Stimulated activated CD8-positive, alpha-beta memory T cell treated with anti-CD3 and anti-CD28 coated beads, Interleukin-15, amount 100 ng/mL, for 24 hours (primary cell): ENCODE measurements at regions not wholly inside any gene's neighbourhood (a gene's known extent, or its start where the extent isn't known, plus 50 kb on each side); places are given as distances from the start of the nearest gene placed in this dataset.

Experiments
- DNase-seq: peaks from one replicate; pipeline ENCODE4 v3.0.0-alpha.2; 2020; ENCODE audit warnings: low read depth

DNA sequence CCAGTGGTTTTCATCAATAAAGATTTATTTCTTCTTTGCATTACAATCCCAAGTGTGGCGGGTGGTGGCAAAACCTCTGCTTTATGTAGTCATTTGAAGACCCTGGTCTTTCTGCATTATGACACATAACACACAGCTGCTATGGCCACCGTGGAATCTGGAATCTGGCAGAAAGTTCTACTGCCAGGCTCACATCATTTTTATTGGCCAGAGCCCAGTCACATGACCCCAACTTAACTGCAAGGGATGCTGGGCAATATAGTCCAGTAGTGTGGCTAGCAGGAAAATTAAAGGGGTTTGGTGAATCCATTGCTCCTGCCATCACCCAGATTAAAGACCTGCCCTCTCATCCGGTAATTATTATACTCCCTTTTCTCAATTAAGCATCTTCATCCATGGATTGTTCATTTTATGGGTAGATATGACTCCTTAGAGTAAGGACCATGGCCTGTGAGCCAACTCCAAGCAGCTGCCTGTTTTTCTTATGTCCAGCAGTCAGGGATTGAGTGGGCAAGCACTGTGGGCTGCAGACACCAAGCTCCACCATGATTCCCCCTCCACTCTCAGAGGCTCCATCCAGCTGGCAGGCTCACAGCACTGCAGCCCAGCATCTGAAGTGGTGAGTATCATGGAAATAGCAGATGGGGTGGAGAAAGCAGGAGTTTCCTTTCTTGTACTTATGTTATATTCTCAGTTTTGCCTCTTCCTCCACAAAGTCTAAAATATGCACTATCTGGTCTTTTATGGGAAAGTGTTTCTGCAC lies 1030.7 kb downstream of the AACS start:
- no peak for DNase-seq

- DNase-seq = no peak
Measured at GRCh38 chr12:126106706-126107105, 1041.5 kb downstream of the AACS start.

- no peak for DNase-seq
Measured at GRCh38 chr12:126107659-126108058, 1042.4 kb downstream of the AACS start.

GRCh38 chr12:126108247-126108646 lies 1043.0 kb downstream of the AACS start:
- DNase-seq = no peak

DNA sequence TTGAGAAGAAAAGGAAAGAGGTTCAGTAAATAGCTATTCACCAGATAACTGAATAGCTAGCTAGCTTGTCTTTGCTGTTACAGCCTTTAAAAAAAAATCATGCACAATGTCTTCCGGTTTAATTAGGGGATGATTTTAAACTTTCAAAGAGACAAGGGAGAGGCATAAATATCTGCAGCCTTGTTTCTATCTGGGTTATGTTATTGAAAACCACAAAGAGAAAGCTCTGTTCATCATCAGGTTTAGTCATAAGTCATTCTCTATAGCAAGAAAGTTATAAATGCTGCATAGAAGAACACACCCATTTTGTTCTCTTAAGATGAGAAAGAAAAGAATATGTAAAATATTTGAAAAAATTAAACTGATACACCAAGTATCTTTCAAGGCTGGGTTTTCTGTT lies 1046.9 kb downstream of the AACS start:
- no peak for DNase-seq

GRCh38 chr12:126112849-126113248 lies 1047.6 kb downstream of the AACS start:
- no peak for DNase-seq

DNA sequence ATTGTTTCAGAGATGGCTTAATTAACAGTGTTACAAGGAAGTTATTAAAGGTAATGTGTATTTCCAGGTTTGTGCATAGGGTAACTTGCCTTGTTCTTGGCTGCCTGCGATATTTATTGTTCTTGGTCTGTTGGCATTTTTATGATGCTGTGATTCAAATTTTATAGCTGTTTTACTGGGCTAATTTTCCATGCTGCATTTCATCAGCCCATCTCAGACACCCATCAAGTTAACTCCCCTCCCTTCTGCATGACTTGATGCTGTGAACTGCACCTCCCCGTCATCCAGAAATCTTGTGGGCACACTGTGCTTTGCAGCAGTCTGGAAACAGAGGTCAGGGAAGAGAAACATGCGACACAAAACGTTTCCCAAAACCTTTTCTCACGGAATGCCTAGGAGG lies 1049.2 kb downstream of the AACS start:
- no peak for DNase-seq

DNA sequence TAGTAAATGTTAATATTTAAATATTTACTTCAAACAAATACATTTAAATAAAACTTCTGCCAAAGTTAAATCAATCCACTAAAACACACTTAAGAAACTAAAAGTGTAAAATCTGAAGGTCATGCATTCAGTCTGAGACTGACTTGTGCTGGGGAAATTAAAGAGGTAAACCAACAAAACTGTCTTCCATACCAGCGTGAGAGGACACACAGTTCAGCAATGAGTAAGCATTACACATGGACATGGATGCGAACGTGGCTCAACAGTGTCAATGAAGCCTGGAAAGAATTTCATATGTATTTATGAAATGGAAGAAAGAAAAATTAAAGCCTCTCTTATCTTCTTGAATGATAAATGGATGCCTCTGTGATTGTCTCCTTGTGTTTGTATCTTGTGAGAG lies 1052.3 kb downstream of the AACS start:
- no peak for DNase-seq

GRCh38 chr12:126139355-126139754 lies 1074.1 kb downstream of the AACS start:
- DNase-seq = no peak

- DNase-seq = no peak
Measured at GRCh38 chr12:126144603-126145002, 1079.4 kb downstream of the AACS start.

DNA sequence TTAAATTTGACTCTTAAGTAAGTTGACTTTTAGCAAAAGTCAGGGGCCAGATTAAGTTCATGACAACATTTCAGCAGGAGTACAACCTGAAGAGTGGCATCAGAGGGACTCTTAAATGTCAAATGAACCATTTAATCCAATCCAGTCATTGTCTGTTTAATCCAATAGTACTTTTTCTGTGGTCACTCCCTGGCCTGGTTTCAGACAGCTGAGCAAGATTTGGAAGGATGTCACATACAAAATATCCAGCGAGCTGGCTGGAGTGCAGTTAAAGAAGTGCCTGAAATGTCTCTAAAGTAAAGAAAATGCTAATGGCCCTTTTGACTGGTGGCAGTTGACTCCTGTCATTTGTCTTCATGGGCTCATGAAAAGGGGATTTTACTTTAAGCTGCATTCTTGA lies 1082.1 kb downstream of the AACS start:
- no peak for DNase-seq

DNA sequence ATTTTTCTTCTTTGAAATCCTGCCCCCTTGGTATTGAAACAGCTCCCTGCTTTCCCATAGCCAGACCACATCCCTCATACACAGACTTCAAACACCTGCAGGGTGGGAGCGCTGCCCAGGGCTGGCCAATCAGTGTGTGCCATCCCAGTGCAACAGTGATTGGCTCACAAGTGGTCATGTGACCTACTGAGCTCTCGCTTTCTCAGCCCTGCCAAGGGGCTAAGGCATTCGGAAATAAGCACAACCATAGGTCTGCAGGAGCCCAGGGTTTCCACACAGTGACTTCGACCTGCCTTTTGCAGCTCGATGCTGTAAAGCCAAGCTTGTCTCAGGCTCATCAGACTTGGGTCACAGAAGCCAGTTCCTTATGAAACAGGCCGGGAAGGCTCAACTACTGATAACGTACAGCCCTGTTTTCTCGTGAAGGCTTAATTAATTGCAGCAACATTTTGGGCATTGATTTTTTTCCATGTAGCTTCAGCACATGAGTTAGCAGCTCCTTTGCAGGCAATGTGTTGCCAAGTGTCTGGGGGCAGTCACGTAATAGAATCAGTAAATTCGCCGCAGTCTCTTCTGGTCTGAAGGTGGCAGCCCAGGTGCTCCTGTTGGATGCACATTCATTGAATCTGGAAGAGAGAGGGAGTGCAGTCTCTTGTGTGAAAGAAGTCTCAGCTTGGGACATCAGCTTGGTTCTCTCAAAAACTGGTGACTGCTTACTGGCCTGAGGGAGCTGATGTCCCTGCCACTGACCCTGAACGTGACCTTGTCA lies 1091.8 kb downstream of the AACS start:
- no peak for DNase-seq

GRCh38 chr12:126157575-126157966 lies 1092.3 kb downstream of the AACS start:
- no peak for DNase-seq

DNA sequence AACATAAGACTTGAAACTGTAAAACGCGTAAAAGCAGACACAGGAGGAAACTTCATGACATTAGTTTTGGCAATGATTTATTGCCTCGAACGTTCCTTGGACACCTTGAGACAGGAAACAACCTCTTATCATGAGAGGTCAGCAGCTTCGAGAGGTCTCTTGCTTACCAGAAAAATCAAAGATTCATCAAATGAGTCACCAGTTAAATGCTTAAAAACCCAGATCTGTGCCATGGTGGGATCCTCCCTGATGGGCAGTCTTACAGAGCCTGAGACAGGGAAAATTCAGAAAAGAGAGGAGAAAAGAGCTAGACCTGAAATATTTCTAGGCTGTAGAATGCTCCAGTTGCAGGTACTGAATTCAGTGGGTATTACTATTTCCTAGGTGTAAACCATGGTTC lies 1093.9 kb downstream of the AACS start:
- DNase-seq = no peak

DNA sequence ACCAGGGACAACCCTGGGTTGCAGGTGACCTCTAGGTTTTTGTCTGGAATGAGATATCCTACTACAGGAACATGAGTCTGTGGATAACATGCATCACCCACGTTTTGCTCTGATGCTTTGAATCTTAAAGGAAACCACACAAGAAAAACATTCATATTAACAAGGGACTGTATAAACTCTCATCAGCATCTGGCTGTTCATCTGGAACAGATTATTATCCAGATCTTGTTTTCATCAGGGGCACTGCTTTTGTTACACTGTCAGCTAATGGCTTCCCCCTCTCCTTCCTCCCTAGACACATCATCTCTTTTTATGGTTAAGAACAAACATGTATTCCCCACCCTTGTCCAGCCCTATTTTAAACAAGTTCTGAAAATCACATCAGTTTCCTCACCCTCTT lies 1095.7 kb downstream of the AACS start:
- DNase-seq = no peak

DNA sequence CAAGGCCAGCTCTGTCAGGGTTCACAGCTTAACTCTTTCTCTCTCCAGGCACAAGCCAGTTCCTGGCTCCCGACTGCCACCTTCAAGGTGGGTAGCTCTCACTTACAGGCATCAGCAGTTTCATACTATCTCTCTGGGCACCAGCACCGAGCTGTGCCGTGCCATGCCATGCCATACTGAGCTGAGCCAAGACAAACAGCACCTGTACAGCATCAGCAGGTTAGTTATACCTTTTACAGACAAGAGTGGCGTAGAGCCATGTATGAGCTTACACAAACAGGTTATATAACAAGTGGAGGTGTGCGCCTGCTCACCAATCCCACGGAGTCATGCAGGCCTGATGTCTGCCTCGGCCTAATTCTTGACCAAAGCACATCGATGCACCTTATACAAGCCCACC lies 1098.7 kb downstream of the AACS start:
- DNase-seq = no peak

- no peak for DNase-seq
Measured at GRCh38 chr12:126171937-126172559, 1106.8 kb downstream of the AACS start.

- no peak for DNase-seq
Measured at GRCh38 chr12:126182619-126183236, 1117.5 kb downstream of the AACS start.

GRCh38 chr12:126185025-126185424 lies 1119.8 kb downstream of the AACS start:
- no peak for DNase-seq

- DNase-seq = no peak
Measured at GRCh38 chr12:126189856-126190255, 1124.6 kb downstream of the AACS start.

DNA sequence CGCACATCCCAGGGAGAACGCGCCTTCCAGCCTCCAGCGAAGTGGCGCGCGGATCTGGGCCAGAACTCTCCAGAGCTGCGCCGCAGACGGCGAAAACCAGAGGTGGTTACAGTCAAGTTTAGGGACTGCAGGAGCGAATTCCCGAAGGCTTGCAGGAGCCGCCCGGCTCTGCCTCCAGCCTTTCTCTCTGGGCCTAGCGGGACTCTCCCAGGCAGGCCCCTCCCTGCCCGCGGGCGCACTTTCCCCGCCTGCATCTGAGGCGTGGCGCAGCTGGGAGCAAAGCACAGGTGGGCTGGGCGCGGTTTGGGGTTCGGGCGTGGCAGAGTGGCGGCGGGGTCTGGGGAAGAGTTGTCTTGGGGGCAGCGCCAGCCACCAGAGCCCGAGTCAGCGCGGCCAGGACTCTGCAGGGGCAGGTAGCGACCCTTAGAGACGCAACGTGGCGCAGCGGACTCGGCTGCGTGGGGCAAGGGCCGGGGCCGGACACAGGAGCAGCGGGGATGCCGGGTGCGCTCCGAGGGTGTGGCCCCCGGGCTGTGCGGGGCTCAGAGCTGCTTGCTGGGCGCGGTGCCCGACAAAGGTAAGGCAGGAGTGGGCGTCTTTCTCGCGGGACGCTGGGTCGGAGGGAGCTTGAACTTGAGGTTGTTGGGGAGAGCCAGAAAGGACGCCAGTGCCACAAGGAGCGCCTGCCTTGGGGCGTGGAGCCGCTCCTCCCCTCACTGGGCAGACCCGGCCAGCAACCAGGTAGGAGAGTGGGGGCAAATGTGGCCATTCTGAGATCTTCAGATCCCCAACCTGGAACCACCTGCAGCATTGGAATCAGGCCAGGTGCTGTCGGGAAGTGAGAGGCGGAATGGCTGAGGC lies 1126.0 kb downstream of the AACS start:
- DNase-seq = no peak

GRCh38 chr12:126191949-126192348 lies 1126.7 kb downstream of the AACS start:
- DNase-seq = no peak
